ENCODE measurements at regions not wholly inside any gene's neighbourhood (a gene's known extent, or its start where the extent isn't known, plus 50 kb on each side); places are given as distances from the start of the nearest gene placed in this dataset.

GRCh38 chr1:172838680-172839313 is 179.9 kb downstream of the FASLG start:
- TF ChIP-seq POLR2AphosphoS5 (IDR thresholded peaks at IDR 0.05; ENCODE audit: low read depth, low read length): no peak
- no peak for TF ChIP-seq POLR2A (IDR thresholded peaks at IDR 0.05; ENCODE audit: low read depth, low read length)

Data from GM12892 (cell line).